HG02588 (cell line): ENCODE measurements at regions not wholly inside any gene's neighbourhood (a gene's known extent, or its start where the extent isn't known, plus 50 kb on each side); places are given as distances from the start of the nearest gene placed in this dataset.
"Not testable (repeated sequence)": the region's sequence is repeated elsewhere in the genome, so short reads cannot be mapped to it uniquely, and the experiment has no call there.

Experiments used
- ATAC-seq: cut with Tn5 transposase; IDR thresholded peaks from one replicate; pipeline ENCODE4 v1.9.1; 2021; ENCODE audit warnings: mild to moderate bottlenecking, moderate library complexity; ENCODE audit not compliant: unreplicated experiment

GRCh38 chr22:22345781-22346180, 101.2 kb downstream of the VPREB1 start:
- no peak for ATAC-seq

GRCh38 chr22:22346401-22347107, 102.0 kb downstream of the VPREB1 start:
- ATAC-seq = no peak

DNA sequence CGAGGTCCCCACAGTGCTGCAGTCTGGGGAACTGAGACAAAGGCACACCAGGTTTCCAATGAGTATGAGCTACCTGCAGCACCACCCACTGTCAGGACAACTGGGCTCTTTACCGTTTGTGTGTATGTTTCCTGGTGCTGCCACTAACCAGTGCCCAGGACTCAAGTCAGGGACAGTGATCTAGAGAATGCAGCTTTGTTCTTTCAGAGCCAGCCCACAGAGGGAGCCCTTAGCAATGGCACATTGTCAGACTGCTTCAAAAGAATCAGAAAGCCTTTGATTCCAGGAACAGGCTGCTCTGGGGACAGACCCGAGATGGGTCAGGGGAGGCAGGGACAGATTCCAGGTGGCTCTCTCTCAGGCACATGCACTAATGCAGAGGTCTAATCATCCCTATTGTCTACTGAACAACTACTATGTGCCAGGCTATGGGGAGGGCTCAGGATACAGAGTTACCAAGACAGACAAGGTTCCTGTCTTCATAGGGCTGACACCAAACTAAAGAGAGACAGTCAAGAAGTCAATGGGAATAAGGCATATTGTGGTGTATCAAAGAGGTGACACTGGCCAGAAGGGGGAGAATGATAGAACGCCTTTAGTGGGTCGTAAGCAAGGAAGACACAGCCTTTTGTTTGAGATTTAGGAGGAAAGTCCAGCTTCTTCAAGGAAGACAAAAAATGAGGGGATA, 103.7 kb downstream of the VPREB1 start:
- ATAC-seq = no peak

DNA sequence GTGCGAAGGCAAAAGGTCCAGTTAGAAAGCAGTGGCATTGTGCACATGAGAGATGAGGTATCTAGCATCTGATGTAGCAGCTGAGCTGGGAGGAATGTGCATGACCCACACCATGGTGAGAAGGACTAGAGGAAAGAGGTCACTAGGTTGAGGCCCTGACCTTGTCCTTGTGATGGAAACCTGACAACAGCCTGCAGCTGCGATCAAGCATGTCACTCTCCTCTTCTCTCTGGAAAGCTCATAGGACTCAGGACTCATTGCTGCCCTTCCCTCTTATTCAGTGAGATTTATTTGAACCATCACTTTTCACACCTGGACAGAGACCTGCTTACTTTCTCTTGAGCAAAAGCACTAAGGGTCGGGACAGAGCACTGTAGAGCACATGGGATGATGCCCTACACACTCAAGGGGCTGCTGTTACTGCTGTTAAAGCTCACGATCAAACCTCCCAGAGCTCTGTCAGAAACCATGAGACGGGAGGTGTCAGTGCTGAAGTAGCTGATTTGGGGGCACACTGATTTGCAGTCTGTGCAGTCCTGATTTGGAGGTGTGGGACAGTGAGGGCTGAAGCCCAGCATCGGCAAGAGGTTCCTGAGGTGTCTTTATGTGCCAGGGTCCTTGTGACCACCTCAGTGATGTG, 104.3 kb downstream of the VPREB1 start:
- no peak for ATAC-seq

DNA sequence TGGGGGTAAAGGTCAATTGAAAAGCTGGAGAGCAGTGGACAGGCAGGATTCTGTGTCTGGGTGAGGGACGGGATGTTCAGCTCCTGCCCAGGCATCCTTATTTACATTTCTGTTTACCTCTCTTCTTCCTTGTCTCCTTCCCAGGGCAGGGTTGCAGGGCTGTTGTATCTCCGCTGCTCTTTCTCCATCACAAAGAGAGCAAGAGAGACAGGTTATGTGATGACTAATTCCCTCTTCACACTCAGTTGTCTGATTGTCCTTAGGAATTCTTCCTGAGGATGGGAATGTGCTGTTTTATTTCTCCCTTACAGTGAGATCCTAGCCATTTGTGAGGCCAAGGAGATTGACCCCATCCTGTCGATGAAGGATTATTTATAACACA, 104.9 kb downstream of the VPREB1 start:
- no peak for ATAC-seq

DNA sequence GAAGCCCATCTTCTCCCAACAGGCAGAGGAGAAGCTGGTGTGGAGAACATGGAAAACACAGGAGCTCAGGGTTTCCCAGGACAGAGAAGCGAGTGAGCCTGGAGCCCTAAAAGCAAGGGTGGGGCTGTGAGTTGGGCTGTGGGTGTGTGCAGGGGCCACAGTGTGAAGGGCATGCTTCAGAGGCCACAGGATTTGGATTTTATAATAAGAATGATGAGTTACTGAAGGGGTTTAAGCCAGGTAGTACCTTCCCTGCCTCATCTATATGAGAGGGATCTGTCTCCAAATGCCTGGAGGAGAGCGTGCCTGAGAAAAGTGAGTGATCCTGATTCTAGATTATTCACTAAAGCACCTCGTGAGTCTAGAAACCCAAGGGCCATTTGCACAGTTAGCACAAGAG, 106.8 kb downstream of the VPREB1 start:
- no peak for ATAC-seq

DNA sequence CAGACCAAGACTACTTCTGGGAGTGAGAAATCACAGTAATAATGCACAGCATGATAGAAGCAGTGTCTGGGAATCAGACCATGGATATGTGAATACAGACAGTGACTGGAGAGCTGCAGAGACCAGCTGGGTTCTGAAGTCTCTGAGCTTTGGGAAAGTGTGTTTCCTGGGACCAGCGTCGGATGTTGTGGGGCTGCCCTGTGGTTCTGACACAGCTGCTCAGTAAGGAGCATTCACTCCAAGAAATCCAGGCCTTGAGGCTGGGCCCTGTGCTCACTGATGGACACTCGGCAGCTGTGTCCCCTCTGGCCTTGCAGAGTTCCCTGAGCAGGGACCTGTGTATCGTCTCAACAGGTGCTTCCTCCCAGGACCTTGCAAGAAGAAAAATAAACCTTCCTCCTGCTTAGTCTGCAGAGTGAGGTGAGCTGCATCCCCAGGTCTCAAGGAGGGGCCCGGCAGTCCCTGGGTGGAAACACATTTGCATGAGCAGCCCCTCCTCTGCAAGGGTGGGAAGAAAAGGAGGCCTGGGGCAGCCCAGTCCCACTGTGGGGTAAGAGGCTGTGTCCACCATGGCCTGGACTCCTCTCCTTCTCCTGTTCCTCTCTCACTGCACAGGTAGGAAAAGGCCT, 107.9 kb downstream of the VPREB1 start:
- no peak for ATAC-seq

DNA sequence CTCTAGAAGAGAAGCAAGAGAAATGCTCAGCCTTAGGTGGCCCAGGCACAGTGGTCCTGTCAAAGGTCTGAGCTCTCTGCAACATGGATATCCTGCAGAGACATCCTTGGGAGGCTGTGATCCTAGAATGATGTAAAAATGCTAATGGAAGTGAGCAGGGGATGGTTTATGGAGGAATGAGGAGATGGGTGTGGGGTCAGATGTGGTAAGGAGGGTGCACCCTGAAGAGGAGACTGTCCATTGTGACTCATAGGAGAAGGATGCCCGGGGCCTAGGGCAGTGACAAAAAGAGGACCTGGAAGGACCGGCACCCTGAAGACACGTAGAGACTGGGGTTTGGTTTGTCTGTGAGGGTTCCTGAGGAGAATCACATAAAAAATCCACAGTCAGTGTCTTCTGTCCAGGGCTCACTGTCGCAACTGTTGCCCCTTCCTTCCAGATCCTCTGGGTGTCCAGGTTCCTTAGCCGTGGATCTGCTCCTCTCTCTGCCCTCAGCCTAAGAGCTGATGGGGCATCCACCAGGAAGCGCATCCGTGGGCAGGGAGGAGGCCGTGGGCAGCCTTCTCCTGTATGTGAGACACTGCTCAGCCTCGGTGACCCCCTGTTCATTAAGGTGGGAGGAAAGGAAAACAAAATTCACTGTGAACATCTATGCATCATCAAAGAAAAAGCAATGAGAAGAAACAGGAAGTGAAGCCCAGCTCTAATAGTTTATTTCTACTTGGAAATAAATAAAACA, 110.7 kb downstream of the VPREB1 start:
- no peak for ATAC-seq

DNA sequence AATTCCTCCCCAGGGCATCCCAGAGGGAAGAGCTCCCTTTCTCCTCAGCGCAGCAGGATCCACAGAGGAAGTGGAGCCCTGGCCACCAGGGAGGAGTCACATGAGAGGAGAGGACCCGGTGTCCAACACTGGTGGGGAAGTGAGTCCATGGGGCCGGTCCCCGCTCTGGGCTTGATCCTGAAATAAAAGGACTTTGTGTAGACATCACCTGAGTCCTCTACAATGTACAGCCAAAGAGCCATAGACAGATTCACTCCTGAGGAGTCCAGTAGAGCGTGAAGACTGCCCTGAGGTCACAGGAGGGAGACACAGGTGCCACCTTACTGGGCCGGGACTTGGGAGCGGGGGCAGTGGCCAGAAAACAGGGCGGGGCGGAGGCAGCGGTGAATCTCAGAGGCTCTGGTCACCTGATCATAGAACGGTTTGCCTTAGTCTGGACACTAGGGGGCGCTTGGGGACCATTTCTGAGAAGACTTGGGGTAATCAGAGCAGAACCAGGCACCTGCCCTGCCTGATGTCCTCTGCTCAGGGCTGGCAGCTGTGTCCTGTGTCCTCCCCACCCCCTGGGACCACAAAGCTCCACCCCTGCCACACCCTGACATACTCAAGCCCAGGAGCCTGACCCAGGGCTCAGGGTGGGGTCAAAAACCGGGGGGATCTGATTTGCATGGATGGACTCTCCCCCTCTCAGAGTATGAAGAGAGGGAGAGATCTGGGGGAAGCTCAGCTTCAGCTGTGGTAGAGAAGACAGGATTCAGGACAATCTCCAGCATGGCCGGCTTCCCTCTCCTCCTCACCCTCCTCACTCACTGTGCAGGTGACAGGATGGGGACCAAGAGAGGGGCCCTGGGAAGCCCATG, 112.7 kb downstream of the VPREB1 start:
- ATAC-seq = no peak

DNA sequence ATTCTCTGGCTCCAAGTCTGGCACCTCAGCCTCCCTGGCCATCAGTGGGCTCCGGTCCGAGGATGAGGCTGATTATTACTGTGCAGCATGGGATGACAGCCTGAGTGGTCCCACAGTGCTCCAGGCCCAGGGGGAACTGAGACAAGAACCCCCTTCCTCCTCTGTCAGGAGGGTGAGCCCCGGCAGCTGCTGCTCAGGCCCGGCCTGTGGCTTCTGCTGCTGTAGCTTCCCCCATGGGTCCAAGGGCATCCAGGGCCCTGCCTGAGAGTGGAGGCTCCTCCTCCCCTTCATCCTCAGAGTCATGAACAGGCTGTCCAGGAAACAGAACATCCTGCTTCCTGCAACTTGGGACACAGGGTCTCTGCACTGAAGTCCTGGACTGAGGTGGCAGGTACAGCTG, 113.6 kb downstream of the VPREB1 start:
- ATAC-seq = no peak

GRCh38 chr22:22358686-22359085, 114.1 kb downstream of the VPREB1 start:
- ATAC-seq = no peak

GRCh38 chr22:22359465-22359864, 114.9 kb downstream of the VPREB1 start:
- no peak for ATAC-seq

GRCh38 chr22:22360014-22360413, 115.4 kb downstream of the VPREB1 start:
- ATAC-seq = no peak

GRCh38 chr22:22362311-22362710, 117.7 kb downstream of the VPREB1 start:
- ATAC-seq = no peak

DNA sequence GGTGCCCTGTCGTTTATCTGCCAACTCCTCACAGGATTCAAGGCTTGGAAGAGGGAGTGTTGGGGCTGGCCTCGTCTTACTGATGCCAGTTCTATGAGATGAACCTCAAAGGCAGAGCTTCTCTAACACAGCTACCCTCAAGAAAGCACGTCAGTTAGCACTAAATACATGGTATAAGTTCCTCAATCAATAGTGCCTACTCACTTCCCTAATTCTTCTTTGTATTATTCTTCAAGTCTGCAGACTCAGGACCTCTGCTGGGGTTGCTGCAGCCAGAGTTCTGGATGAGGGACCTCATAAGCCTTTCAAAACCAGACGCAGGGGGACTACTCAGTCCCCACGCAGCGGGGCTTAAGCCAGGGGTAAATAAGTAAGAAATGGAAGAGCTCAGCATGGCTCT, 118.3 kb downstream of the VPREB1 start:
- ATAC-seq = no peak

DNA sequence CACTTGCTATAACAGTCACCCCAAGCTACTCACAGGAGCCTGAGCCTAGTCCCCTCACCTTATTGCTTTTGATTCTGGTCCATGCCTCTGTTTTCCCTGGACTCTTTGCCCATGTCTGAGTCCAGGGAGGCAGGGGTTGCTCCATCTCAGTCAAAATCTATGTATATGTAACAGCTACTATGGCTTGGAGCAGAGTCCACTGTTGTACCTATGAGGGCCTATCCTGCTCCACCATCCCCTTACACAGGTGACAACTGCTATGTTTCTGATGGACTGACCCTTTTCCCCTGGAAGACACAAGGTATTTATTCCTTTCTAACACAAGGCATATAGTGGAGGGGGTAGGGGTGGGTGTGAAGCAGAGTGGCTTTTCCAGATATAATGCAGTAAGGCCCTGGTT, 119.6 kb downstream of the VPREB1 start:
- no peak for ATAC-seq

GRCh38 chr22:22366537-22366936, 122.0 kb downstream of the VPREB1 start:
- ATAC-seq = no peak

GRCh38 chr22:22368516-22368915, 123.9 kb downstream of the VPREB1 start:
- ATAC-seq = no peak

- not testable (repeated sequence) for ATAC-seq
These were observed 124.8 kb downstream of the VPREB1 start for GRCh38 chr22:22369219-22369963.

DNA sequence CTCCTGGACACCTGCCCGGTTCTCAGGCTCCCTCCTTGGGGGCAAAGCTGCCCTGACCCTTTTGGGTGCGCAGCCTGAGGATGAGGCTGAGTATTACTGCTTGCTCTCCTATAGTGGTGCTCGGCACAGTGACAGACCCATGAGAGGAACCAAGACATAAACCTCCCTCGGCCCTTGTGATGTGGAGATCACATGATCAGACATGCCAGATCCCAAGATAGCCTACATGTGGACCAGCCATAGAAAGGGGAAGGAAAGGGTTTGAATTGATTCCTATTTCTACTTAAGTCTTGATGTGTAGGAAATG, 125.3 kb downstream of the VPREB1 start:
- ATAC-seq = no peak
